ENCODE measurements at regions not wholly inside any gene's neighbourhood (a gene's known extent, or its start where the extent isn't known, plus 50 kb on each side); places are given as distances from the start of the nearest gene placed in this dataset.

DNA sequence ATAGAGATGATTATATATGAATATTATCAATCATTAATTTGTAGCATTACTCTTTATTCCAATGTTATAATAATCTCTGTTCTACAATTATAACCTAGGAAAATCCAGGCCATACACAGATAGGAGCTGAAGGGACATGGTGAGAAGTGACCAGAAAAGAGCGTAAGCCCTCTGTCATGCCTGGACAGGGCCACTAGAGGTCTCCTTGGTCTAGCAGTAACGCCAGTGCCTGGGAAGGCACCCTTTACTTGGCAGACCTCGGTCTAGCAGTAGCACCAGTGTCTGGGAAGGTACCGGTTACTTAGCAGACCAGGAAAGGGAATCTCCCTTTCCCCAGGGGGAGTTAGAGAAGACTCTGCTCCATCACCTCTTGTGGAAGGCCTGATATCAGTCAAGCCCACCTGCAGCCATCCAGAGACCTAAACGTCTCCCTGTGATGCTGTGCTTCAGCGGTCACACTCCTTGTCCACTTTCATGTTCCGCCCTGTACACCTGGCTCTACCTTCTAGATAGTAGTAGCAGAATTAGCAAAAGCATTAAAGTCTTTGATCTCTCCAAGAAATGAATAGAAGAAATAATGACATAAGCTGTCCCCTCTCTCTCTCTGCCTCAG lies 447.5 kb upstream of the FSIP2 start:
- WGBS, 4 donors, result 43 to 45% (median 45%) methylated on average over 7 of the region's 7 CpGs
- intact Hi-C loops (cut with DNase I), result loop anchor here in 2 of 10 donors (5.0 to 10.0 kb wide), 2 partner anchors 964 to 966 kb away; no protein-coding TSS in a partner anchor
- Histone ChIP-seq H3K27ac (no peak overlapping the region), H3K9me3 (peaks cover 0 to 2% (median 0%) of the 10 kb centered on the region in 12 donors), H3K4me1 (no peaks in the 10 kb centered on the region), H3K27me3 (no peaks in the 10 kb centered on the region), H3K4me3 (no peak overlapping the region), H3K36me3 (no peaks in the 10 kb centered on the region)
- TF ChIP-seq, protein P1, sequence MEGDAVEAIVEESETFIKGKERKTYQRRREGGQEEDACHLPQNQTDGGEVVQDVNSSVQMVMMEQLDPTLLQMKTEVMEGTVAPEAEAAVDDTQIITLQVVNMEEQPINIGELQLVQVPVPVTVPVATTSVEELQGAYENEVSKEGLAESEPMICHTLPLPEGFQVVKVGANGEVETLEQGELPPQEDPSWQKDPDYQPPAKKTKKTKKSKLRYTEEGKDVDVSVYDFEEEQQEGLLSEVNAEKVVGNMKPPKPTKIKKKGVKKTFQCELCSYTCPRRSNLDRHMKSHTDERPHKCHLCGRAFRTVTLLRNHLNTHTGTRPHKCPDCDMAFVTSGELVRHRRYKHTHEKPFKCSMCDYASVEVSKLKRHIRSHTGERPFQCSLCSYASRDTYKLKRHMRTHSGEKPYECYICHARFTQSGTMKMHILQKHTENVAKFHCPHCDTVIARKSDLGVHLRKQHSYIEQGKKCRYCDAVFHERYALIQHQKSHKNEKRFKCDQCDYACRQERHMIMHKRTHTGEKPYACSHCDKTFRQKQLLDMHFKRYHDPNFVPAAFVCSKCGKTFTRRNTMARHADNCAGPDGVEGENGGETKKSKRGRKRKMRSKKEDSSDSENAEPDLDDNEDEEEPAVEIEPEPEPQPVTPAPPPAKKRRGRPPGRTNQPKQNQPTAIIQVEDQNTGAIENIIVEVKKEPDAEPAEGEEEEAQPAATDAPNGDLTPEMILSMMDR (IDR thresholded peaks at IDR 0.05), result peak in 10 of 12 donors; percentile 23 to 63 (median 38)
- TF ChIP-seq POLR2A (IDR thresholded peaks at IDR 0.05), result no peak
- ATAC-seq (peak in 2 of 4 donors; percentile 45 to 65), DNase-seq (peak in 1 of 5 donors; percentile 29)

DNA sequence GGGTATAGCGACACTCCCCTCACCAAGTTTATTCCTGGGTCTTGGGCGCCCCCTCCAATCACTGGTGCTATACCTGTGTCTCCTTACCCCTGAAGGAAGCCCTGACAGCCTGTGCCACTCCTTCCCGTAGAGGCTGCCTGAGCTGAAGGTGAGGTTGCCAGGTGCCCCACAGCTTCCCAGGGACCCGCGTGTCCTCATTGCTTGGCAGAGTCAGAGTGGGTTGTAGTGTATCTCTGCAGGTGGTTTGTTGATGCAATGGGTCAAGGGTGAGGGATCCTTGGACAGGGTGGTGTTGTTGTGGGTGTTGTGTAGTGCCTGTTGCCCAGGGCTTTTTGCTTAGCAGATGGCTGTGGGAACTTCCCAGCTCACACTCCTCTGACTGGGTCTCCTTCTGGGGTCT lies 438.7 kb upstream of the FSIP2 start:
- intact Hi-C loops (cut with DNase I), result loop anchor here in 1 of 10 donors (10.0 kb wide), 1 partner anchor 955 kb away; no protein-coding TSS in a partner anchor

DNA sequence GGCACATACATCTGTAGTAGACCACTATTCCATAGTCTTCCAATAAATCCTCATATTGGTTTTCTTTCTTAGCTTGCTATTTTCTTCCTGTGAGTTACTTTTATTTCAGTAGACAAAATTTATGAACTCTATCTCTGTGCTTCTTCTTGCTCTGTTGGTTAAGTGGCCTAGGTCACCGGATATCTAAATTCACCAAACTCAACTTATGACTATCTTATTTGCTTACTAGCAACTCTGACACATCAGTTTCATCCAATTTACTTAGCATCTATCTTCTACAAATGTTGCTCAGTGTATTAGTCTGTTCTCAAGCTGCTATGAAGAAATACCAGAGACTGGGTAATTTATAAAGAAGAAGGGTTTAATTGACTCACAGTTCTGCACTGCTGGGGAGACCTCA lies 432.5 kb upstream of the FSIP2 start:
- Histone ChIP-seq H3K4me1 (no peaks in the 10 kb centered on the region), H3K9me3 (no peaks in the 10 kb centered on the region), H3K4me3 (no peak overlapping the region), H3K36me3 (no peaks in the 10 kb centered on the region), H3K27ac (no peak overlapping the region), H3K27me3 (no peaks in the 10 kb centered on the region)
- ATAC-seq, result no peak
- intact Hi-C loops (cut with DNase I), result no loop called here
- TF ChIP-seq, protein P1 (IDR thresholded peaks at IDR 0.05), result no peak
- no peak for TF ChIP-seq POLR2A (IDR thresholded peaks at IDR 0.05)
- 85 to 91% (median 88%) methylated on average over 1 of the region's 1 CpG for WGBS, 4 donors
- no peak for DNase-seq

More for the DNA sequence above, 438.7 kb upstream of the FSIP2 start:
- Histone ChIP-seq H3K27me3 (no peaks in the 10 kb centered on the region), H3K4me1 (no peaks in the 10 kb centered on the region), H3K36me3 (no peaks in the 10 kb centered on the region), H3K9me3 (no peaks in the 10 kb centered on the region), H3K4me3 (no peak overlapping the region), H3K27ac (no peak overlapping the region)
- ATAC-seq, result peak in 1 of 4 donors; percentile 27
- 80 to 87% (median 82%) methylated on average over 5 of the region's 5 CpGs for WGBS, 4 donors
- DNase-seq, result no peak
- no peak for TF ChIP-seq POLR2A (IDR thresholded peaks at IDR 0.05)
- TF ChIP-seq, protein P1 (IDR thresholded peaks at IDR 0.05), result no peak

DNA sequence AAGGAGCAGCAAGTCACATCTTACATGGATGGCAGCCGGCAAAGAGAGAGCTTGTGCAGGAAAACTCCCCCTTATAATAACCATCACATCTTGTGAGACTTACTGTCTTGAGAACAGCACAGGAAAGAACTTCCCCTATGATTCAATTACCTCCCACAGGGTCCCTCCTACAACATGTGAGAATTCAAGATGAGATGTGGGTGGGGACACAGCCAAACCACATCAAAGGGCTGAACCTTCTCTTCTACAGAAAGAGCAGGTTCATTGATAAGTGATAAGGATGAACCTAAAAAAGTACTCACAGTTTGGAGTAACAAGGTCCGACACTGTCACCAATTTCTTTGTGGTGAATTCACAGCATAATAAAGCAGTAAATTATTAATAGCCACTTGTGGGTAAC lies 422.2 kb upstream of the FSIP2 start:
- no peak for DNase-seq
- TF ChIP-seq POLR2A (IDR thresholded peaks at IDR 0.05), result no peak
- TF ChIP-seq, protein P1 (IDR thresholded peaks at IDR 0.05), result no peak

More for the DNA sequence above, 422.2 kb upstream of the FSIP2 start:
- H3K36me3 ChIP-seq, result no peaks in the 10 kb centered on the region
- no peaks in the 10 kb centered on the region for H3K9me3 ChIP-seq
- ATAC-seq, result no peak
- H3K4me1 ChIP-seq, result no peaks in the 10 kb centered on the region
- intact Hi-C loops (cut with DNase I), result no loop called here
- no peaks in the 10 kb centered on the region for H3K27me3 ChIP-seq
- H3K4me3 ChIP-seq, result no peak overlapping the region
- 42 to 45% (median 45%) methylated on average over 2 of the region's 2 CpGs for WGBS, 4 donors
- no peak overlapping the region for H3K27ac ChIP-seq
